HG03342 (cell line): ENCODE measurements at regions not wholly inside any gene's neighbourhood (a gene's known extent, or its start where the extent isn't known, plus 50 kb on each side); places are given as distances from the start of the nearest gene placed in this dataset.

Source experiments
- ATAC-seq: cut with Tn5 transposase; IDR thresholded peaks from one replicate; pipeline ENCODE4 v1.9.1; 2021; ENCODE audit warnings: mild to moderate bottlenecking, moderate library complexity; ENCODE audit not compliant: unreplicated experiment

GRCh38 chr1:224486801-224487583, 52.4 kb upstream of the WDR26 start:
- ATAC-seq: no peak

DNA sequence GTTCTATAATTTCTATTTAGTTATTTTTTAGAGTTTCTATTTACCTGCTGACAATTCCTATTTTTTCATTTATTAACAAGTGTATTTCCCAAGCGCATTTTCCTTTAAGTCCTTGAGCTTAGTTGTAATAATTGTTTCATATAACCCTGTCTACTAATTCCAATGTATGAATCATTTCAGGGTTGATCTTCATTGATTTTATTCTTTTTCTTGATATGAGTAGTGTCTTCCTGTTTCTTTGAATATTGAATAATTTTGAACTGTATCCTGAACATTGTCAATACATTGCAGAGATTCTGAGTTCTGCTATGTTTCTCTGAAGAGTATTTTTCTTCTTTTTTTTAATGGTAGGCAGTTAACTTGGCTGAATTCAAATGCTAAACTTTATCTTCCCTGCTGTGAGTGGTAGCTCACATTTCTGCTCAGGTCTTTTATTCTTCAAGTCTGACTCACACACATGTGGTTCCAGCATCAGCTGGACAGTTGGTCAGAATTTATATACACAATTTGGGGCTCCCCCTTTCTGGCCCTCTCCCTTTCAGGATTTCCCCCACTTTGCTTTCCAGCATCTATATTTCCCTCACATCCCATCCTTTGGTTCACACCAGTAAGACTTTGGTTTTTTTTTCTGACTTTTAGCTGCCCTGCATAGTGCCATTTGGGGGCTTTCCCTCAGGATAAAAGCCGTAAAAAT, 54.4 kb upstream of the WDR26 start:
- no peak for ATAC-seq

- ATAC-seq: no peak
Observed at GRCh38 chr1:224489534-224490365, 55.2 kb upstream of the WDR26 start.

- no peak for ATAC-seq
Observed at GRCh38 chr1:224490549-224491537, 56.2 kb upstream of the WDR26 start.

- no peak for ATAC-seq
Observed at GRCh38 chr1:224492015-224492414, 57.4 kb upstream of the WDR26 start.

DNA sequence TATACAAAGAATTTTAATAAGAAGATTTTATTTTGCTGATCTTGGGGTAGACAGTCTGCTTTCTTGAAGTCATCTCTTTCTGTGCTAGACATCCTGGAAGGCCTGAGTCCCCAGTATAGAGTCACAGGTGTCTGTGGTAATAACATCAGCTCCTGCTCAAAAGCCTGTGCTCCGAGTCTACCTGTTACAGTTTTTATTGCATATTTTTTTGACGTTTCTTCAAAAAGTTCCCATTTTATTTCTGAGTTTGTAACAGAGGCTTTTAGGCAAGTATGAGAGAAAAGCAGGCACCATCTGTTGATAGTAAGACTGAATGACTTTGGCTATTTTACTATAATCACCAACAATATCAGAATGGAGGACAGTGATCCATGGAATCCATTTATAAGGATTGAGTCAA, 58.0 kb upstream of the WDR26 start:
- ATAC-seq: no peak

GRCh38 chr1:224493269-224493668, 58.7 kb upstream of the WDR26 start:
- ATAC-seq: no peak

- no peak for ATAC-seq
Observed at GRCh38 chr1:224494343-224494742, 59.7 kb upstream of the WDR26 start.

GRCh38 chr1:224495866-224496265, 61.3 kb upstream of the WDR26 start:
- no peak for ATAC-seq

GRCh38 chr1:224496826-224497225, 62.2 kb upstream of the WDR26 start:
- no peak for ATAC-seq

DNA sequence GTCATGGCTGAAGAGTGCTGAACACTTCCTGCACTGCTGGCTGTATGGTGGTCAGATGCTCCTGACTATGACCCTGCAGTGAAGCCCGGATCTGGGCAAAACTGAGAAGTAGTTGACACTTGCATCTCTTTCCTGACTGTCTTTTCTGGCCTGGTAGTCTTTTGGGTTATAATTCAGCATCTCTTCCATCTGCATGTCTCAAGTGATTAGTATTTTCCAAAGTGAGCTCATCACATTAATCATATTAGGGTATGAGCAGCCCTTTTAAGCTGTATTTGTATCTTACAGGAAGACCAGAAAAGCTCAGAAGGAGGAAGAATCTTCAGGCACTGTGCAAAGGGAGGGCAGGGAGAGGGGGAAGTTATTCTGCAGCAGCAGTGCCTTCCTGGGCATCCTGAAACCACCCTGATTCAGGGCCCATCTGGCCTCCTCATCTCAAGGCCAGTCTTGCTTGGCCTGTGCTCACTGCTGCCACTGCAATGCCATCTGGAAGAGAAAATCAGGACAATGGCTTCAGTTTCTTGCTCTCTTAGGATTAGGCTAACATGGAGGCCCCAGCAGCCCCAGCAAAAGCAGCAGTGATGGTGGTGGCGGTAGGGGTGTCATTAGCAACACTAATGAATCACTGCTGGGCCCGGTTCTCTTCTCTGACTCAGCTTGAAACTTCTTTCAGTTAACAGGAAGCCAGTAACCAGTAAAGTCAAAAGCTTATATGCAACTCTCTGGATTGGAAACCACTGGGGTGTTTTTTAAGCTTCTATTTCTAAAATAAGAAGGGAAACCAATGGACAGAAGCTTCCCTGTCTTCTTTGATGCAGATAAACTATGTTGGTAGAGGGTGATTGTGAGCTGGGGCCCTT, 63.3 kb upstream of the WDR26 start:
- ATAC-seq: peak; percentile 96

GRCh38 chr1:224498574-224499170, 64.1 kb upstream of the WDR26 start:
- ATAC-seq: peak; percentile 0

DNA sequence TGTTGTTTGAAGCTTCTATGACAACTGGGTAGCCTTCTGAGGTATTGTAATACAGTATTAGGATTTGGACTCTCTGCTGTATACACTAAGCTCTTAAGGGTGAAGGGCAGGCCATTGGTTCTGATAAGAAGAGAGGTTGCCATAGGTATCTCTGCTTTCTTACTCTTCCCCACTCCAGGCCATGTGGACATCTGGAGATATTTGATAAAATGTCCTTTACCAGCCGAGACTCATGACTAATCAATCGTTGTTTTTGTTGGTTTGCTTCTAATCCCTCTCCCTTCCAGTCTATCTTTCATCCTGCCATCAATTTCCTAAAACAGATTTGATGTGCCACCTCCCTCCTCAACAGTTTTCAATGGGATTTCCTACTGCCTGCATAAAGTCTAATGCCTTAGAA, 64.6 kb upstream of the WDR26 start:
- ATAC-seq: no peak

GRCh38 chr1:224500796-224501195, 66.2 kb upstream of the WDR26 start:
- ATAC-seq: no peak

- no peak for ATAC-seq
Observed at GRCh38 chr1:224501836-224502235, 67.2 kb upstream of the WDR26 start.

DNA sequence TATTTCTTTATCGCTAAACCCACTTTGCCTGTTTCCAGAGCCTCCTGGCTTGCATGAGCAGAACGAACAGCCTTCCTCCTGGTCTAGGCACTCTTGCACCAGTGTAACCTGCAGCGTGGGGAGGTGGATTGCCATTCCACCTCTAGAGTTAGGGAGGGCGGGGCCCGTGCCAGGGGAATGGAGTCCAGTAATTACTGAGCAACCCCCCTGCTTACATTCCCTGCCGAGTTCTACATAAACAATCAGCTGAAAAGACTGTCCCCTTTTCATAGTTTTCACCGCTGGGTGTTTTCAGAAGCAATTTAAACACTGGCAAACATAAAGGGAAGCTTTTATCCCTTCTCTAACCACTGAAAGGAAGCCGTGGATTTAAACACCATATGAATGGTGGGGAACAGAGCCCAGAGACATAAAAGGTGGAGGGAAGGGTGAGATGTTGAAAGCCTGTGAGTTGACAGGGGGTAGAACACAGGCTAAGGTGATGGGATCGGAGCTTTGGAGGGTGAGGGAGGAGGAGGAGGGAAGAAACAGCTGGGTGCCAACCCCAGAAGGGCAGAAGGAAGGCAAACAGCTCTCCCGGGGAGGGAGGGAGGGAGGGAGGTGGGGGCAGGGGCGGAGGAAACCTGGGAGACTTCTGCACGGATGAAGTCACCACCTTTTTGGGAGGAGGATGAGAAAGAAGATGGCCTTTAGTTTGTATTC, 68.0 kb upstream of the WDR26 start:
- no peak for ATAC-seq

GRCh38 chr1:224503161-224504118, 68.8 kb upstream of the WDR26 start:
- ATAC-seq: peak; percentile 95
